ENCODE measurements at regions not wholly inside any gene's neighbourhood (a gene's known extent, or its start where the extent isn't known, plus 50 kb on each side); places are given as distances from the start of the nearest gene placed in this dataset.
A peak's percentile ranks its signal among the peaks of the same experiment; 100 is the strongest.

GRCh38 chr21:17988102-17988437 lies 168.9 kb upstream of the C21orf91 start:
- no peaks in the 10 kb centered on the region for H3K4me1 ChIP-seq
- H3K4me3 ChIP-seq, result no peak overlapping the region
- H3K27ac ChIP-seq (replicated peaks), result no peak overlapping the region
- intact Hi-C loops (cut with micrococcal nuclease), result no loop called here
- no peaks in the 10 kb centered on the region for H3K36me3 ChIP-seq
- no peak for TF ChIP-seq CTCF (IDR thresholded peaks at IDR 0.05; ENCODE audit: borderline replicate concordance)
- no peak for DNase-seq
- peaks cover 22% of the 10 kb centered on the region for H3K9me3 ChIP-seq (replicated peaks)
- H3K27me3 ChIP-seq (ENCODE audit: low read depth), result no peaks in the 10 kb centered on the region

DNA sequence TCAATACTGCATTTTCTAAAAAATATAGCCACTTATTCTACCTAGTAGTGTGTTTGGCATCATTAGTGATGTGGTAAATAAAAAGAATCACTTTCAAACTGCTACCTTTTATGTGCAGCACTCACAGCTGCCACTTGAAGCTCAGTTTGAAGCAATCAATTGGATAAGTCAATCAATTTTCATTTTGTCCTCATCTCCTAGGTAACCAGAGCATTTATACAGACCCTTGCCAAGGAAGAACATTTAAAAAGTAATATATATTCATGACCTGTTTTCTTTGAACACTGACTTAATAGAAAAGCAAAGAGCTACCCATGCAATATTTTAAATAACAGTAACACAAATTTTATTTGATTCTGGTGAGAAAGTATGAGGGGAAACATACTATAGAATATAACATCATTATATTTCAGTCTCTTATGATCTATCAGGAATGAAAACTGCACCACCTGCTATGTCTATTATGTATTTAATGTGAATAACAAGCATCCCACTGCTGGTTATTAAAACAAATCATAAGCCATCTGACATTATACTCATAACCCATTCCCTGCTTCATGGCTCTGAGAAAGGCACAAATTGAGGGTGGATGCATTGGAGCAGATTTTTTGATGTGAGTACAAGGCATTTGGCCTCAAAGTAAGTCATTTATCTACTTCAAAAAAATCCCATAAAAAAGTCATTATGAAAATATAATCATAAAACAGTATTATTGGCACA lies 168.4 kb upstream of the C21orf91 start:
- peaks cover 16% of the 10 kb centered on the region for H3K9me3 ChIP-seq (replicated peaks)
- H3K27me3 ChIP-seq (ENCODE audit: low read depth), result no peaks in the 10 kb centered on the region
- no peaks in the 10 kb centered on the region for H3K36me3 ChIP-seq
- DNase-seq, result no peak
- TF ChIP-seq CTCF (IDR thresholded peaks at IDR 0.05; ENCODE audit: borderline replicate concordance), result no peak
- H3K4me3 ChIP-seq, result no peak overlapping the region
- H3K27ac ChIP-seq (replicated peaks), result no peak overlapping the region
- H3K4me1 ChIP-seq, result no peaks in the 10 kb centered on the region
- intact Hi-C loops (cut with micrococcal nuclease), result no loop called here

DNA sequence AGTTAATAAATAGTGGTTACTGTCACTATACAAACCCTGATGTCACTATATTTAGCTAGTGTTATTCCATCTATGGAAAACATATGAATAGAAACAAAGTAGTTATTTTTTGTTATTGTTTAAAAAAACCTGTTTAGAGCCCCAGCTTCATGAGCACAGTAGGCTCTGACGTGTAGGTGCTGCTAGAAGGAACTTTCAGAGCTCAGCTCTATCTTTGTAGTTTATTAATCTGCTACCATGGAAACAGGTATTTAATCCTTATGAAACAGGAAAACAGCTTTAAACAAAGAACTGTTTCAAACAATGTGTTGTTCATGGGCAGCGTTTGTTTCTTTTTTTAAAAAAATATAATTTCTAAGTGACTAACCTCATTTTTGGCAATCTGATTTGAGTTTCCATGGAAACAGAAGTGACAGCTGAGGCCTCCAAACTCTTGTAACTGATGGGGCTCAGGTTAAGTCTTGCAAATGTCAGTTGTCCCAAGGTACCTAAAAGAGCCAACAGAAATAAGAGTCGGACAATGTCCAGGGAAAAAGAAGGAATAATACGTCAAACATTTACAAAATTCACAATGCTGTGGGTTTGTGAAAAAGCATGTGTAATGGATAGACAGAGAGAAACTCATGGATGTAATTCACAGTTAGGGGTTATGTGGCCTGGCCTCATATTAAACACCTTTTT lies 162.0 kb upstream of the C21orf91 start:
- H3K4me1 ChIP-seq, result peaks cover 18% of the 10 kb centered on the region
- TF ChIP-seq CTCF (IDR thresholded peaks at IDR 0.05; ENCODE audit: borderline replicate concordance), result no peak
- intact Hi-C loops (cut with micrococcal nuclease), result no loop called here
- H3K27me3 ChIP-seq (ENCODE audit: low read depth), result no peaks in the 10 kb centered on the region
- peak overlapping the region; percentile 11 for H3K27ac ChIP-seq (replicated peaks)
- no peak overlapping the region for H3K4me3 ChIP-seq
- no peaks in the 10 kb centered on the region for H3K36me3 ChIP-seq
- H3K9me3 ChIP-seq (replicated peaks), result no peaks in the 10 kb centered on the region
- DNase-seq, result no peak

DNA sequence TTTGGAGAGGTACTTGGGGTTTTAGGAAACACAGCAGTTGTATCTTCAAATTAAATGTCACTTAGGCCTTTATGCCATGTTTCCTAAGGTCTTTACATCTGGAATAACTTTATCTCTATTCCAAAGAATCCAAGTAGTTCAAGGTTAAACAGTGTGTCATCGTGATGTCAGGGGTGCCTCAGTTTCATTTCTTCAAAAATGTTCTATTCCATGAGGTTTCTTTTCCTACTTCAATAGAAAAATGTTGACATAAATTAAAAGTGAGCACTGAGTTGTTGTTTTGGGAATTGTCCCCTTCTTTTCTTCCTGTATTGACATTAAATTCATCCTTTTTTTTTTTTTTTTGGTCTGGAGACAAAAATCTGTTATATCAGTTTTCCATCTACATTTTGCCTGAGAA lies 160.6 kb upstream of the C21orf91 start:
- H3K27ac ChIP-seq (replicated peaks), result peak overlapping the region; percentile 42
- no peaks in the 10 kb centered on the region for H3K36me3 ChIP-seq
- intact Hi-C loops (cut with micrococcal nuclease), result no loop called here
- H3K4me1 ChIP-seq, result peaks cover 18% of the 10 kb centered on the region
- no peaks in the 10 kb centered on the region for H3K27me3 ChIP-seq (ENCODE audit: low read depth)
- H3K9me3 ChIP-seq (replicated peaks), result no peaks in the 10 kb centered on the region
- TF ChIP-seq CTCF (IDR thresholded peaks at IDR 0.05; ENCODE audit: borderline replicate concordance), result no peak
- no peak overlapping the region for H3K4me3 ChIP-seq
- DNase-seq, result no peak

DNA sequence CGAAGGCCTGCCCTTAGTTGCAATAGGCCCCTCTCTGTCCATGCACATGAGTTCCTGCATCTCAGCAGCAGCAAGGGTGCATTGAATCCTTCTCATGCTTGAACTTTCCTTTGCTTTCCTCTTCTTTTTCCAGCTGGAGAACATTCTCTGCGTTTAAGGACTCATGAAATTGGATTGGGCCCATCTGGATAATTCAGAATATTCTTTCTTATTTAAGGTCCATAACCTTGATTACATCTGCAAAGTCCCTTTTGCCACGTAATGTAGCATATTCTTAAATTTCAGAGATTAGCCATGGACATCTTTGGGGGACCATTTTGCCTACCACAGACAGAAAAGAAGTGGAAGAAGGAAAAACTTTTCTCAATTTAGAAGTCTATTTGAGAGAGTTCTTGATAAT lies 159.7 kb upstream of the C21orf91 start:
- Histone ChIP-seq H3K4me1 (peaks cover 18% of the 10 kb centered on the region), H3K36me3 (no peaks in the 10 kb centered on the region), H3K27me3 (ENCODE audit: low read depth) (no peaks in the 10 kb centered on the region), H3K9me3 (replicated peaks) (no peaks in the 10 kb centered on the region), H3K27ac (replicated peaks) (peak overlapping the region; percentile 42), H3K4me3 (no peak overlapping the region)
- intact Hi-C loops (cut with micrococcal nuclease), result no loop called here
- no peak for TF ChIP-seq CTCF (IDR thresholded peaks at IDR 0.05; ENCODE audit: borderline replicate concordance)
- no peak for DNase-seq

All from left ventricle myocardium inferior (tissue), 1 donor.